Parathyroid adenoma (tissue), 2 donors: ENCODE measurements at regions not wholly inside any gene's neighbourhood (a gene's known extent, or its start where the extent isn't known, plus 50 kb on each side); places are given as distances from the start of the nearest gene placed in this dataset.

Source experiments
- H2AFZ ChIP-seq: fragments of 300-600 bp; sonication (generic); one replicate; pipeline ENCODE4 v1.7.0; 2017; ENCODE audit warnings: antibody characterized with exemption, mild to moderate bottlenecking
- H3K27ac ChIP-seq: fragments of 300-600 bp; sonication (generic); one replicate; pipeline ENCODE4 v1.7.0; 2017
- H3K27me3 ChIP-seq: fragments of 300-600 bp; sonication (generic); one replicate; pipeline ENCODE4 v1.7.0; 2017; ENCODE audit warnings: low read length; ENCODE audit not compliant: control insufficient read depth, insufficient read depth
- H3K36me3 ChIP-seq: fragments of 300-600 bp; sonication (generic); one replicate; pipeline ENCODE4 v1.7.0; 2017; ENCODE audit warnings: low read length; ENCODE audit not compliant: control insufficient read depth, insufficient read depth
- H3K4me1 ChIP-seq: fragments of 300-600 bp; sonication (generic); one replicate; pipeline ENCODE4 v1.7.0; 2017; ENCODE audit warnings: control low read depth
- H3K4me2 ChIP-seq: fragments of 300-600 bp; sonication (generic); one replicate; pipeline ENCODE4 v1.7.0; 2017; ENCODE audit warnings: low read length
- H3K4me3 ChIP-seq: fragments of 300-600 bp; sonication (generic); one replicate; pipeline ENCODE4 v1.7.0; 2017; ENCODE audit warnings: low read depth, low read length
- H3K79me2 ChIP-seq: fragments of 300-600 bp; sonication (generic); one replicate; pipeline ENCODE4 v1.7.0; 2017; ENCODE audit warnings: control low read depth
- H3K9ac ChIP-seq: fragments of 300-600 bp; sonication (generic); one replicate; pipeline ENCODE4 v1.7.0; 2017; ENCODE audit warnings: mild to moderate bottlenecking
- H3K9me3 ChIP-seq: fragments of 300-600 bp; sonication (generic); one replicate; pipeline ENCODE4 v1.7.0; 2017; ENCODE audit warnings: low read length; ENCODE audit not compliant: control insufficient read depth
- CTCF ChIP-seq: fragments of 300-600 bp; sonication (generic); IDR thresholded peaks from one replicate; pipeline ENCODE4 v1.7.0; 2017; ENCODE audit warnings: antibody characterized with exemption, mild to moderate bottlenecking
- donor health status: primary hyperparathyroidism.

DNA sequence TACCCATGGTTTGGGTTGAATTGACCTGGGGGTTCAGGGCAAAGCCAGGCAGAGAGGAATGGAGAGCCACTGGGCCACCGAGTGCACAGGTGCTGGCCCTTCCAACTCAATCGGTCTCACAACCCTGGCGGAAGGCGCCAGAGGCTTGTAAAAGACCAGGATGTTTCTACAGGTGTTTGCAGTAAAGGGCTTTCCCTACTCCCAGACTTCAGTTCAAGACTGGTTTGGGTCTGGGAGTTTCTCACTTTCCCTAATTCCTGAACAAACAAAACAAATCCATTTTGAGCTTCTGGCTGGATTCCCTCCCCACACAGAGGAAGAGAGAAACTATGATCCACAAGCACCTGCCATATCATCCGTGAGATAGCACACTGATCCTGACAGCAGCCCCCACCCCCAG, 125.2 kb upstream of the KLF4 start:
- Histone ChIP-seq H3K27me3 (no peaks in the 10 kb centered on the region), H3K27ac (no peak overlapping the region), H3K79me2 (no peaks in the 10 kb centered on the region), H3K4me2 (no peak overlapping the region), H3K9ac (no peak overlapping the region), H3K9me3 (no peaks in the 10 kb centered on the region), H3K4me1 (no peaks in the 10 kb centered on the region), H3K4me3 (no peak overlapping the region), H3K36me3 (no peaks in the 10 kb centered on the region), H2AFZ (no peak overlapping the region)
- no peak for TF ChIP-seq CTCF

- Histone ChIP-seq H3K4me2 (no peak overlapping the region), H3K9me3 (no peaks in the 10 kb centered on the region), H3K36me3 (no peaks in the 10 kb centered on the region), H3K4me1 (no peaks in the 10 kb centered on the region), H3K79me2 (no peaks in the 10 kb centered on the region), H2AFZ (no peak overlapping the region), H3K4me3 (no peak overlapping the region), H3K27ac (no peak overlapping the region), H3K9ac (no peak overlapping the region), H3K27me3 (no peaks in the 10 kb centered on the region)
- no peak for TF ChIP-seq CTCF
Measured at GRCh38 chr9:107613321-107613720, 123.8 kb upstream of the KLF4 start.

DNA sequence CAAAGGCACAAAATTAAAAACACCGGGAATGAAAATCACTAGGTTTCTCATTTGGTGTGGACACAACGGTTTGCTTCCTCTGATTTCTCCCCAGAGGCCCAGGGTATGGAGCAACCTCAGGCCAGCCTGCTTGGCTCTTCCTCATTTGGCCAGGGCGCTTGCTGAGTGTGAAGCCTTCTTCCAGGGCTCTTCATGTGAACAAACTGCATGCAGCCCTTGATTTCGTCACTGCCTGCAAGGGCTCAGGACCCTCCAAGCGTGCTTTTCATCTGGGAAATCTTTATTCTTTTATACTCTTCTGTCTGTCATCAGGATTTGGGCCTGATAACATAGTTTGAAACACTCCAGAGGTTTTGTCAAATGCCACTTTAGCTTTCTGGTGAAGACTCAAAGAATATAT, 122.6 kb upstream of the KLF4 start:
- no peak overlapping the region for H2AFZ ChIP-seq
- H3K9ac ChIP-seq, result no peak overlapping the region
- no peaks in the 10 kb centered on the region for H3K4me1 ChIP-seq
- no peak overlapping the region for H3K27ac ChIP-seq
- H3K9me3 ChIP-seq, result no peaks in the 10 kb centered on the region
- H3K79me2 ChIP-seq, result no peaks in the 10 kb centered on the region
- H3K4me3 ChIP-seq, result no peak overlapping the region
- no peak for TF ChIP-seq CTCF
- H3K27me3 ChIP-seq, result no peaks in the 10 kb centered on the region
- H3K36me3 ChIP-seq, result no peaks in the 10 kb centered on the region
- H3K4me2 ChIP-seq, result no peak overlapping the region

DNA sequence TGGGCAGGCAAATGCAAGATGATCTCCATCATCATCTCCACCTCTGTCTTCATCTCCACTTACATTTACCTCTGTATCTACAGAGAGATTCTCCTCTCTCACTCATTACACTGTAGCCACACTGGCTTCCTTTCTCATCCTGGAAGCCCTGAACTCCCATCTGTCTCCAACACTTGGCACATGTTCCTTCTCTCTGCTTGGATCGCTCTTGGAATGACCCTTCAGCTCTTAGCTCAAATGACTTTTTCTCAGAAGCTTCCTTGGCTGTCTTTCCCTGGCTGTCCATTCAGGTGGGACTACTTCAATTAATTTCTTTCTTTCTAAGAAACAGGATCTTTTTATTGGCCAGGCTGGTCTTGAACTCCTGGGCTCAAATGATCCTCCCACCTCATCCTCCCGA, 120.0 kb upstream of the KLF4 start:
- Histone ChIP-seq H3K4me1 (no peaks in the 10 kb centered on the region), H3K9me3 (no peaks in the 10 kb centered on the region), H2AFZ (no peak overlapping the region), H3K4me2 (no peak overlapping the region), H3K9ac (no peak overlapping the region), H3K27me3 (no peaks in the 10 kb centered on the region), H3K4me3 (no peak overlapping the region), H3K79me2 (no peaks in the 10 kb centered on the region), H3K36me3 (no peaks in the 10 kb centered on the region), H3K27ac (no peak overlapping the region)
- TF ChIP-seq CTCF, result no peak

GRCh38 chr9:107606149-107606790, 116.7 kb upstream of the KLF4 start:
- Histone ChIP-seq H3K4me1 (no peaks in the 10 kb centered on the region), H3K27me3 (no peaks in the 10 kb centered on the region), H3K79me2 (no peaks in the 10 kb centered on the region), H3K9ac (no peak overlapping the region), H3K36me3 (no peaks in the 10 kb centered on the region), H3K9me3 (no peaks in the 10 kb centered on the region), H3K27ac (no peak overlapping the region), H2AFZ (no peak overlapping the region), H3K4me3 (no peak overlapping the region), H3K4me2 (no peak overlapping the region)
- no peak for TF ChIP-seq CTCF
